ENCODE measurements at regions not wholly inside any gene's neighbourhood (a gene's known extent, or its start where the extent isn't known, plus 50 kb on each side); places are given as distances from the start of the nearest gene placed in this dataset.

- no peak for TF ChIP-seq CTCF (IDR thresholded peaks at IDR 0.05; ENCODE audit: low read depth, low read length, missing control alignments)
- no peak overlapping the region for H3K4me3 ChIP-seq (replicated peaks; ENCODE audit: low read depth, low read length)
- DNase-seq (ENCODE audit: extremely low read depth, low read depth) = no peak
Measured at GRCh38 chr4:133424605-133425004, 275.5 kb downstream of the PCDH10 start.

- TF ChIP-seq CTCF (IDR thresholded peaks at IDR 0.05; ENCODE audit: low read depth, low read length, missing control alignments) = no peak
- DNase-seq (ENCODE audit: extremely low read depth, low read depth) = no peak
- H3K4me3 ChIP-seq (replicated peaks; ENCODE audit: low read depth, low read length) = no peak overlapping the region
Measured at GRCh38 chr4:133403913-133404312, 254.8 kb downstream of the PCDH10 start.

GRCh38 chr4:133402616-133403015, 253.5 kb downstream of the PCDH10 start:
- H3K4me3 ChIP-seq (replicated peaks; ENCODE audit: low read depth, low read length) = no peak overlapping the region
- no peak for DNase-seq (ENCODE audit: extremely low read depth, low read depth)
- TF ChIP-seq CTCF (IDR thresholded peaks at IDR 0.05; ENCODE audit: low read depth, low read length, missing control alignments) = no peak

GRCh38 chr4:133394971-133395627, 246.0 kb downstream of the PCDH10 start:
- H3K4me3 ChIP-seq (replicated peaks; ENCODE audit: low read depth, low read length) = no peak overlapping the region
- no peak for TF ChIP-seq CTCF (IDR thresholded peaks at IDR 0.05; ENCODE audit: low read depth, low read length, missing control alignments)
- DNase-seq (ENCODE audit: extremely low read depth, low read depth) = no peak

- TF ChIP-seq CTCF (IDR thresholded peaks at IDR 0.05; ENCODE audit: low read depth, low read length, missing control alignments) = no peak
- H3K4me3 ChIP-seq (replicated peaks; ENCODE audit: low read depth, low read length) = no peak overlapping the region
- DNase-seq (ENCODE audit: extremely low read depth, low read depth) = no peak
Measured at GRCh38 chr4:133390198-133390855, 241.2 kb downstream of the PCDH10 start.

GRCh38 chr4:133389029-133389428, 239.9 kb downstream of the PCDH10 start:
- DNase-seq (ENCODE audit: extremely low read depth, low read depth) = no peak
- H3K4me3 ChIP-seq (replicated peaks; ENCODE audit: low read depth, low read length) = no peak overlapping the region
- TF ChIP-seq CTCF (IDR thresholded peaks at IDR 0.05; ENCODE audit: low read depth, low read length, missing control alignments) = no peak

All from HFF-Myc (cell line).